ENCODE measurements at regions not wholly inside any gene's neighbourhood (a gene's known extent, or its start where the extent isn't known, plus 50 kb on each side); places are given as distances from the start of the nearest gene placed in this dataset.

DNA sequence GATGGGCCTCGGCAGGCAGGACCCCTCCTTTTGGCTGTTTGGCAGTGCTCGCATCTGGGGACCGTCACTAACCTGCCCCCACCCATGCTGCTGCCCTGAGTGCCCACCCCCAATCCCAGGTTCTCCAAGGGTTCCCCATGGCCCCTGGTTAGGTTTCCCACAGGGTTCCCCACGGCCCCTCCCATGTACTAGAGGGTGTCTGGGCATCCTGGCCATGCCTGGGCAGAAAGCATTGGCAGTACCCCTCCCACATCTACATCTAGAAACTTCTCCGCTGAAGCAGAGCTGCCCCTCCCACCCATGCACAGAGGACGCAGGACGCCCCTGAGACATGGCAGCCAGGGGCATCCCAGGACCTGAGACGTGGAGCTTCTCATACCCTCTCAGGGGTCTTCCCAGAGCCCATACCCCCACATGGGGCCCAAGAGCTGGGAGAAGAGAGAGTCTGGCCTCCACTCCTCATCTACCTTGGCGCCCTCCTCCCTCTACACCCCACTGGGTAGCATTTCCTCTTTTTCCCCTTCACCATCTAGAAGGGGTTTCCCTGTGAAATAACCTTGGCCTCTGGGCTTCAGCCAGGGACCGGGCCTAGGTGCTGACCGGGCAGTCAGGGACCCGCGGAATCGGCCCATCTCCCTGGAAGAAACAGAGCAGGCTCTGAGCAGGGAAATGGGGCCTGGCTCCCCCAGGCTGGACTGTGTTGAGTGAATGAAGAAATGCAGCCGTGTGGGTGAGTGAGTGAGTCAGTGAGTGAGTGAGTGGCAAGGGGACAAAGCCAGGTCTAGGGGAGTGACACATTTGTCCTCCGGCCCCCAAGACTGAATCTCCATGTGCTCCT lies 987.3 kb downstream of the BRD1 start:
- CTCF ChIA-PET, result no interaction called here
- POLR2A ChIA-PET (ENCODE audit: unreplicated experiment), result no interaction called here
- in situ Hi-C loops (cut with MboI; ENCODE audit: low sequenced_read_pairs), result no loop called here
- H2BK15ac ChIP-seq (ENCODE audit: low read depth, low read length), result no peak overlapping the region
- H3K9me3 ChIP-seq (ENCODE audit: control insufficient read depth, insufficient read depth, low read length), result peaks cover 78% of the 10 kb centered on the region
- H3K36me3 ChIP-seq (ENCODE audit: control insufficient read depth, insufficient read depth, low read length), result no peaks in the 10 kb centered on the region
- H3K18ac ChIP-seq (ENCODE audit: low read depth, low read length), result no peak overlapping the region
- BruUV-seq (replicated peaks), result no TSS peak
- no peak for ATAC-seq (ENCODE audit: low read depth)
- H3K4me2 ChIP-seq (ENCODE audit: low read depth, low read length), result no peak overlapping the region
- H3K79me1 ChIP-seq (ENCODE audit: low read depth in 1 of 2, low read length in 2 of 2), result no peaks in the 10 kb centered on the region
- no peak overlapping the region for H2AK9ac ChIP-seq (replicated peaks; ENCODE audit: low read depth, low read length, poor library complexity)
- H2AFZ ChIP-seq (replicated peaks; ENCODE audit: low read length, poor library complexity), result no peak overlapping the region
- H3K4me3 ChIP-seq (ENCODE audit: insufficient read depth, low read depth, low read length), result no peak overlapping the region
- no peak overlapping the region for H2AK5ac ChIP-seq (ENCODE audit: low read depth, low read length)
- no peak for DNase-seq
- no peak overlapping the region for H4K5ac ChIP-seq (ENCODE audit: low read depth, low read length)
- H3K9ac ChIP-seq (ENCODE audit: low read depth, low read length), result no peak overlapping the region
- no peak overlapping the region for H3K4ac ChIP-seq (ENCODE audit: low read depth, low read length)
- TF ChIP-seq CEBPB (IDR thresholded peaks at IDR 0.05; ENCODE audit: low read depth, low read length) (no peak), MAFK (IDR thresholded peaks at IDR 0.05; ENCODE audit: low read depth, low read length) (no peak), RAD21 (IDR thresholded peaks at IDR 0.05; ENCODE audit: low read length) (no peak), RCOR1 (IDR thresholded peaks at IDR 0.05; ENCODE audit: insufficient replicate concordance, low read length) (no peak), MAZ (IDR thresholded peaks at IDR 0.05; ENCODE audit: borderline replicate concordance, low read depth, low read length) (no peak), POLR2A (IDR thresholded peaks at IDR 0.05; ENCODE audit: low read depth, low read length) (no peak), CHD1 (IDR thresholded peaks at IDR 0.05; ENCODE audit: low read depth, low read length) (no peak), MXI1 (IDR thresholded peaks at IDR 0.05; ENCODE audit: borderline replicate concordance, low read depth, low read length) (no peak), FOS (IDR thresholded peaks at IDR 0.05; ENCODE audit: low read depth, low read length) (no peak), NFE2L2 (IDR thresholded peaks at IDR 0.05; ENCODE audit: low read depth, low read length) (no peak), BHLHE40 (IDR thresholded peaks at IDR 0.05; ENCODE audit: low read depth, low read length) (no peak)
- TF ChIP-seq, protein P1, sequence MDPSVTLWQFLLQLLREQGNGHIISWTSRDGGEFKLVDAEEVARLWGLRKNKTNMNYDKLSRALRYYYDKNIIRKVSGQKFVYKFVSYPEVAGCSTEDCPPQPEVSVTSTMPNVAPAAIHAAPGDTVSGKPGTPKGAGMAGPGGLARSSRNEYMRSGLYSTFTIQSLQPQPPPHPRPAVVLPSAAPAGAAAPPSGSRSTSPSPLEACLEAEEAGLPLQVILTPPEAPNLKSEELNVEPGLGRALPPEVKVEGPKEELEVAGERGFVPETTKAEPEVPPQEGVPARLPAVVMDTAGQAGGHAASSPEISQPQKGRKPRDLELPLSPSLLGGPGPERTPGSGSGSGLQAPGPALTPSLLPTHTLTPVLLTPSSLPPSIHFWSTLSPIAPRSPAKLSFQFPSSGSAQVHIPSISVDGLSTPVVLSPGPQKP (IDR thresholded peaks at IDR 0.05; ENCODE audit: borderline replicate concordance, low read depth, low read length), result no peak
- TF ChIP-seq, protein P2, sequence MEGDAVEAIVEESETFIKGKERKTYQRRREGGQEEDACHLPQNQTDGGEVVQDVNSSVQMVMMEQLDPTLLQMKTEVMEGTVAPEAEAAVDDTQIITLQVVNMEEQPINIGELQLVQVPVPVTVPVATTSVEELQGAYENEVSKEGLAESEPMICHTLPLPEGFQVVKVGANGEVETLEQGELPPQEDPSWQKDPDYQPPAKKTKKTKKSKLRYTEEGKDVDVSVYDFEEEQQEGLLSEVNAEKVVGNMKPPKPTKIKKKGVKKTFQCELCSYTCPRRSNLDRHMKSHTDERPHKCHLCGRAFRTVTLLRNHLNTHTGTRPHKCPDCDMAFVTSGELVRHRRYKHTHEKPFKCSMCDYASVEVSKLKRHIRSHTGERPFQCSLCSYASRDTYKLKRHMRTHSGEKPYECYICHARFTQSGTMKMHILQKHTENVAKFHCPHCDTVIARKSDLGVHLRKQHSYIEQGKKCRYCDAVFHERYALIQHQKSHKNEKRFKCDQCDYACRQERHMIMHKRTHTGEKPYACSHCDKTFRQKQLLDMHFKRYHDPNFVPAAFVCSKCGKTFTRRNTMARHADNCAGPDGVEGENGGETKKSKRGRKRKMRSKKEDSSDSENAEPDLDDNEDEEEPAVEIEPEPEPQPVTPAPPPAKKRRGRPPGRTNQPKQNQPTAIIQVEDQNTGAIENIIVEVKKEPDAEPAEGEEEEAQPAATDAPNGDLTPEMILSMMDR (conservative IDR thresholded peaks at IDR 0.05; ENCODE audit: low read depth, low read length), result no peak
- H3K56ac ChIP-seq (ENCODE audit: extremely low read depth, insufficient read depth, low read length), result no peak overlapping the region
- H2BK5ac ChIP-seq (ENCODE audit: low read depth, low read length, poor library complexity, severe bottlenecking), result no peak overlapping the region
- H4K20me1 ChIP-seq (ENCODE audit: insufficient read depth, low read length), result no peaks in the 10 kb centered on the region
- H4K91ac ChIP-seq (ENCODE audit: insufficient read depth, low read depth, low read length), result no peak overlapping the region
- H2BK20ac ChIP-seq (ENCODE audit: low read depth, low read length), result no peak overlapping the region
- dilution Hi-C loops (cut with HindIII; ENCODE audit: low sequenced_read_pairs, unreplicated experiment), result no loop called here
- H3K14ac ChIP-seq (replicated peaks; ENCODE audit: low read depth, low read length), result no peak overlapping the region
- H3K27me3 ChIP-seq (ENCODE audit: control insufficient read depth, insufficient read depth, low read length), result no peaks in the 10 kb centered on the region
- H3K4me1 ChIP-seq (ENCODE audit: control insufficient read depth, insufficient read depth, low read length), result no peaks in the 10 kb centered on the region
- intact Hi-C loops (cut with micrococcal nuclease), result no loop called here
- no peak overlapping the region for H4K8ac ChIP-seq (ENCODE audit: low read depth in 2 of 2, low read length in 2 of 2)
- H3K27ac ChIP-seq (ENCODE audit: insufficient read depth, low read length), result no peak overlapping the region
- no peaks in the 10 kb centered on the region for H3K9me1 ChIP-seq (ENCODE audit: insufficient read depth, low read length)
- 68% methylated on average over 7 of the region's 16 CpGs; no CpG with 5 or more reads in 1 of the 2 experiments for WGBS, 2 experiments (ENCODE audit: extremely low coverage in 2 of 2, insufficient read length in 1 of 2)
- H3K23ac ChIP-seq (ENCODE audit: low read depth, low read length), result no peak overlapping the region
- no peak overlapping the region for H2BK120ac ChIP-seq (ENCODE audit: low read depth, low read length)

Data from IMR-90 (cell line).